ENCODE measurements at regions not wholly inside any gene's neighbourhood (a gene's known extent, or its start where the extent isn't known, plus 50 kb on each side); places are given as distances from the start of the nearest gene placed in this dataset.

DNA sequence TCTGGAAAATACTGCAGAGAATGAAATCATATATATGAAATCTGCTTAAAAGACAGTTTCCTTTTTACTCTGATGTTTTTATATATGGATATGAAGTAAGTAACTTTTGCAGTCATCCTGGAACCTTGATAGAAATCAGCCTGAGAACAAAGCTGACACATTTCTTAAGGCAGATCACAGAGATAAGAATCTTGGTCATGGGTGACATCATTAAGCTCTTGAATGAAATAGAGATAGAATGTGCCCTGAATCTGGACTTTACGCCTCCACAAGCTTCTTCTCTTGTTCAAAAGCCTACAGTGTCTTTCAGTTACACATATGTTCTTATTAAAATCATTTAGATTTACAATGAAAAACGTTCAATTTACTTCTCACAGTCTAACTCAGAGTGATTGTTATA, 319.1 kb upstream of the CNTNAP2 start:
- no peak for TF ChIP-seq POLR2A (IDR thresholded peaks at IDR 0.05)
- TF ChIP-seq, protein P1, sequence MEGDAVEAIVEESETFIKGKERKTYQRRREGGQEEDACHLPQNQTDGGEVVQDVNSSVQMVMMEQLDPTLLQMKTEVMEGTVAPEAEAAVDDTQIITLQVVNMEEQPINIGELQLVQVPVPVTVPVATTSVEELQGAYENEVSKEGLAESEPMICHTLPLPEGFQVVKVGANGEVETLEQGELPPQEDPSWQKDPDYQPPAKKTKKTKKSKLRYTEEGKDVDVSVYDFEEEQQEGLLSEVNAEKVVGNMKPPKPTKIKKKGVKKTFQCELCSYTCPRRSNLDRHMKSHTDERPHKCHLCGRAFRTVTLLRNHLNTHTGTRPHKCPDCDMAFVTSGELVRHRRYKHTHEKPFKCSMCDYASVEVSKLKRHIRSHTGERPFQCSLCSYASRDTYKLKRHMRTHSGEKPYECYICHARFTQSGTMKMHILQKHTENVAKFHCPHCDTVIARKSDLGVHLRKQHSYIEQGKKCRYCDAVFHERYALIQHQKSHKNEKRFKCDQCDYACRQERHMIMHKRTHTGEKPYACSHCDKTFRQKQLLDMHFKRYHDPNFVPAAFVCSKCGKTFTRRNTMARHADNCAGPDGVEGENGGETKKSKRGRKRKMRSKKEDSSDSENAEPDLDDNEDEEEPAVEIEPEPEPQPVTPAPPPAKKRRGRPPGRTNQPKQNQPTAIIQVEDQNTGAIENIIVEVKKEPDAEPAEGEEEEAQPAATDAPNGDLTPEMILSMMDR (IDR thresholded peaks at IDR 0.05) = no peak

All from right lobe of liver (tissue), 4 donors.